GM13977 (cell line): ENCODE measurements at regions not wholly inside any gene's neighbourhood (a gene's known extent, or its start where the extent isn't known, plus 50 kb on each side); places are given as distances from the start of the nearest gene placed in this dataset.

Experiments
- DNase-seq: peaks from one replicate; pipeline ENCODE4 v3.0.0; 2012; ENCODE audit warnings: low spot score
- CTCF ChIP-seq: IDR thresholded peaks from 2 replicates; pipeline ENCODE4 v1.5.1; 2012; ENCODE audit warnings: mild to moderate bottlenecking, control low read depth; ENCODE audit not compliant: insufficient read depth; ENCODE audit errors: extremely low read depth, missing control alignments
- in situ Hi-C: fragments of 300-500 bp; cut with MboI; formaldehyde crosslinking; loops from one replicate; pipeline ENCODE4 v1.12.0; 2022; ENCODE audit warnings: low sequenced_read_pairs, low pct_unique_long_range_greater_than_20kb, mixed read lengths, inconsistent platforms; ENCODE audit not compliant: unreplicated experiment

- no peak for DNase-seq
- in situ Hi-C loops, result no loop called here
- TF ChIP-seq CTCF, result no peak
Measured at GRCh38 chr12:107351713-107352112, 258.4 kb upstream of the CRY1 start.

GRCh38 chr12:107352347-107353081 lies 259.2 kb upstream of the CRY1 start:
- DNase-seq, result no peak
- TF ChIP-seq CTCF, result no peak
- in situ Hi-C loops, result no loop called here

GRCh38 chr12:107353312-107353711 lies 260.0 kb upstream of the CRY1 start:
- TF ChIP-seq CTCF, result no peak
- in situ Hi-C loops, result no loop called here
- no peak for DNase-seq

- TF ChIP-seq CTCF, result no peak
- in situ Hi-C loops, result no loop called here
- no peak for DNase-seq
Measured at GRCh38 chr12:107355004-107355565, 261.7 kb upstream of the CRY1 start.

- in situ Hi-C loops, result no loop called here
- no peak for TF ChIP-seq CTCF
- no peak for DNase-seq
Measured at GRCh38 chr12:107355612-107356011, 262.3 kb upstream of the CRY1 start.

GRCh38 chr12:107356266-107356936 lies 263.1 kb upstream of the CRY1 start:
- in situ Hi-C loops, result no loop called here
- TF ChIP-seq CTCF, result no peak

More at GRCh38 chr12:107356266-107356936, 263.1 kb upstream of the CRY1 start:
- DNase-seq, result no peak
